ENCODE measurements at regions not wholly inside any gene's neighbourhood (a gene's known extent, or its start where the extent isn't known, plus 50 kb on each side); places are given as distances from the start of the nearest gene placed in this dataset.

- Histone ChIP-seq H3K27me3 (no peaks in the 10 kb centered on the region), H3K27ac (no peak overlapping the region), H3K4me3 (no peak overlapping the region), H3K36me3 (no peaks in the 10 kb centered on the region), H3K4me1 (no peaks in the 10 kb centered on the region), H3K9me3 (no peaks in the 10 kb centered on the region)
- WGBS, 2 donors, result 74 to 86% methylated on average over 1 of the region's 1 CpG
- DNase-seq, result no peak
- no peak for ATAC-seq (ENCODE audit: low FRiP score in 2 of 2)
- no peak for TF ChIP-seq POLR2A (IDR thresholded peaks at IDR 0.05)
- TF ChIP-seq EP300 (IDR thresholded peaks at IDR 0.05), result no peak
- no peak for TF ChIP-seq POLR2AphosphoS5 (IDR thresholded peaks at IDR 0.05)
These were observed 168.4 kb upstream of the GDNF start for GRCh38 chr5:38008198-38008597.

DNA sequence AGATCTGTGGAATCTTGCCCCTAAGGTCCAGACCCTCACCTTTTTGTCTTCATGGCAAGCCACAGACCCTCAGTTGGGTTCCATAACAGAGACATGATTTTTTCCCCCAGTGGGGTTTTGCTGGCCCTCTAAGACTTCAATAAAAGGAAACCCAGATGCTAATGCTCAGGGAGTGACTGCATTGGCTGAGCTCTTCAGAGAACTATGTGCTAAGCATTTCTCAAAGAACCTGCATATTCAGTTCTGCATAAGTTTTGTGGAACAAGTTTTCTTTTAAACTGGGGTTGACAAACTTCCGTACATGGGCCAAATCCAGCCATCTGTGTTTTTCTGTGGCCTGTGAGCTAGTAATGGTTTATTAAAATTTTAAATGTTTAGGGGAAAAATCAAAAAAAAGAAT is 159.8 kb upstream of the GDNF start:
- ATAC-seq (ENCODE audit: low FRiP score in 2 of 2), result no peak
- no peaks in the 10 kb centered on the region for H3K27me3 ChIP-seq
- H3K27ac ChIP-seq, result no peak overlapping the region
- WGBS, 2 donors, result 90 to 100% methylated on average over 1 of the region's 1 CpG
- DNase-seq, result no peak
- no peak overlapping the region for H3K4me3 ChIP-seq
- TF ChIP-seq POLR2AphosphoS5 (IDR thresholded peaks at IDR 0.05) (no peak), POLR2A (IDR thresholded peaks at IDR 0.05) (no peak), EP300 (IDR thresholded peaks at IDR 0.05) (no peak), CTCF (IDR thresholded peaks at IDR 0.05) (no peak)
- H3K36me3 ChIP-seq, result no peaks in the 10 kb centered on the region
- no peaks in the 10 kb centered on the region for H3K4me1 ChIP-seq
- H3K9me3 ChIP-seq, result no peaks in the 10 kb centered on the region

GRCh38 chr5:37996918-37997317 is 157.1 kb upstream of the GDNF start:
- WGBS, 2 donors, result 88 to 98% methylated on average over 3 of the region's 3 CpGs
- Histone ChIP-seq H3K4me3 (no peak overlapping the region), H3K4me1 (no peaks in the 10 kb centered on the region), H3K27ac (no peak overlapping the region), H3K9me3 (no peaks in the 10 kb centered on the region), H3K27me3 (no peaks in the 10 kb centered on the region), H3K36me3 (no peaks in the 10 kb centered on the region)
- DNase-seq (no peak), ATAC-seq (ENCODE audit: low FRiP score in 2 of 2) (peak in 1 of 2 donors; percentile 22)
- TF ChIP-seq POLR2A (IDR thresholded peaks at IDR 0.05) (no peak), POLR2AphosphoS5 (IDR thresholded peaks at IDR 0.05) (no peak), EP300 (IDR thresholded peaks at IDR 0.05) (no peak), CTCF (IDR thresholded peaks at IDR 0.05) (no peak)

DNA sequence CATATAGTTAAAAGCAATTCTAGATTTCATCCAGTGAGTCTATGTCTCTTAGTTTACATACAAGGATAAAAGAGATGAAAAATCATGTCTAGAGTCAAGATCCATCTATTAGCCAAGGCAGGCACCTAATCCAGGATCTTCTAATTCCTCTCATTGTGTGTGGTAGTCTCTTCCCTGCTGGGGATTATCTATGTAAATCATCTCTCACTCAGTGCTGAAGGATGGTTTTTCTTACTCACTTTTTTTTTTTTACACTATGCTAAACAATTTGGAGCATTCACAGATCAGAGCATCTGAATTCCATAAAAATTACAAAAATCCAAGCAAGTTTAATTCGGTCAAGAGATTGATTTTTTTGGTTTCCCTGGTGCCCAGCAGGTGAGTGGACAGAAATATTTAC is 154.9 kb upstream of the GDNF start:
- no peak overlapping the region for H3K27ac ChIP-seq
- no peak for TF ChIP-seq POLR2AphosphoS5 (IDR thresholded peaks at IDR 0.05)
- no peak overlapping the region for H3K4me3 ChIP-seq
- no peaks in the 10 kb centered on the region for H3K36me3 ChIP-seq
- ATAC-seq (ENCODE audit: low FRiP score in 2 of 2) (no peak), DNase-seq (no peak)
- no peaks in the 10 kb centered on the region for H3K27me3 ChIP-seq
- H3K4me1 ChIP-seq, result no peaks in the 10 kb centered on the region
- no peaks in the 10 kb centered on the region for H3K9me3 ChIP-seq
- 73 to 88% methylated on average over 1 of the region's 1 CpG for WGBS, 2 donors

GRCh38 chr5:37991301-37992299 is 151.8 kb upstream of the GDNF start:
- ATAC-seq (ENCODE audit: low FRiP score in 2 of 2), result no peak
- no peaks in the 10 kb centered on the region for H3K9me3 ChIP-seq
- no peaks in the 10 kb centered on the region for H3K4me1 ChIP-seq
- no peak overlapping the region for H3K4me3 ChIP-seq
- no peak overlapping the region for H3K27ac ChIP-seq
- DNase-seq, result no peak
- TF ChIP-seq POLR2A (IDR thresholded peaks at IDR 0.05), result no peak
- no peak for TF ChIP-seq POLR2AphosphoS5 (IDR thresholded peaks at IDR 0.05)
- no peak for TF ChIP-seq EP300 (IDR thresholded peaks at IDR 0.05)
- TF ChIP-seq CTCF (IDR thresholded peaks at IDR 0.05), result no peak
- H3K27me3 ChIP-seq, result no peaks in the 10 kb centered on the region
- 65 to 67% methylated on average over 10 of the region's 10 CpGs for WGBS, 2 donors
- no peaks in the 10 kb centered on the region for H3K36me3 ChIP-seq
